Gastroesophageal sphincter (tissue), 3 donors: ENCODE measurements at regions not wholly inside any gene's neighbourhood (a gene's known extent, or its start where the extent isn't known, plus 50 kb on each side); places are given as distances from the start of the nearest gene placed in this dataset.

ENCODE experiments used
- POLR2A ChIP-seq, 2 donors: fragments of 450-650 bp; IDR thresholded peaks; one replicate each; pipeline ENCODE4 v1.6.1; 2017; ENCODE audit warnings: antibody characterized with exemption in 2 of 2, mild to moderate bottlenecking in 2 of 2, moderate library complexity in 1 of 2
- POLR2AphosphoS5 ChIP-seq: sonication (generic); formaldehyde crosslinking; IDR thresholded peaks from one replicate; pipeline ENCODE4 v1.6.1; 2017; ENCODE audit warnings: antibody characterized with exemption
- TF ChIP-seq, protein P1 (sequence below), 4 experiments: fragments of 200-600 bp in 2 of 4; fragments of 450-650 bp in 2 of 4; sonication (generic) in 1 of 4; IDR thresholded peaks; one replicate each; pipeline ENCODE4 v1.5.1; 2017 to 2019; ENCODE audit warnings: antibody characterized with exemption in 4 of 4, mild to moderate bottlenecking in 2 of 4, moderate library complexity in 2 of 4

GRCh38 chr12:34373926-34374325 is 351.6 kb downstream of the ALG10 start:
- TF ChIP-seq, protein P1, sequence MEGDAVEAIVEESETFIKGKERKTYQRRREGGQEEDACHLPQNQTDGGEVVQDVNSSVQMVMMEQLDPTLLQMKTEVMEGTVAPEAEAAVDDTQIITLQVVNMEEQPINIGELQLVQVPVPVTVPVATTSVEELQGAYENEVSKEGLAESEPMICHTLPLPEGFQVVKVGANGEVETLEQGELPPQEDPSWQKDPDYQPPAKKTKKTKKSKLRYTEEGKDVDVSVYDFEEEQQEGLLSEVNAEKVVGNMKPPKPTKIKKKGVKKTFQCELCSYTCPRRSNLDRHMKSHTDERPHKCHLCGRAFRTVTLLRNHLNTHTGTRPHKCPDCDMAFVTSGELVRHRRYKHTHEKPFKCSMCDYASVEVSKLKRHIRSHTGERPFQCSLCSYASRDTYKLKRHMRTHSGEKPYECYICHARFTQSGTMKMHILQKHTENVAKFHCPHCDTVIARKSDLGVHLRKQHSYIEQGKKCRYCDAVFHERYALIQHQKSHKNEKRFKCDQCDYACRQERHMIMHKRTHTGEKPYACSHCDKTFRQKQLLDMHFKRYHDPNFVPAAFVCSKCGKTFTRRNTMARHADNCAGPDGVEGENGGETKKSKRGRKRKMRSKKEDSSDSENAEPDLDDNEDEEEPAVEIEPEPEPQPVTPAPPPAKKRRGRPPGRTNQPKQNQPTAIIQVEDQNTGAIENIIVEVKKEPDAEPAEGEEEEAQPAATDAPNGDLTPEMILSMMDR (IDR thresholded peaks at IDR 0.05) = no peak
- no peak for TF ChIP-seq POLR2A (IDR thresholded peaks at IDR 0.05)
- TF ChIP-seq POLR2AphosphoS5 = no peak
